CD4-positive, alpha-beta T cell treated with Interleukin-12 subunit alpha and Interleukin-12 subunit beta, for 1 hour (primary cell): ENCODE measurements at regions not wholly inside any gene's neighbourhood (a gene's known extent, or its start where the extent isn't known, plus 50 kb on each side); places are given as distances from the start of the nearest gene placed in this dataset.

Experiments
- DNase-seq: peaks from one replicate; pipeline ENCODE4 v3.0.0-alpha.2; 2020

DNA sequence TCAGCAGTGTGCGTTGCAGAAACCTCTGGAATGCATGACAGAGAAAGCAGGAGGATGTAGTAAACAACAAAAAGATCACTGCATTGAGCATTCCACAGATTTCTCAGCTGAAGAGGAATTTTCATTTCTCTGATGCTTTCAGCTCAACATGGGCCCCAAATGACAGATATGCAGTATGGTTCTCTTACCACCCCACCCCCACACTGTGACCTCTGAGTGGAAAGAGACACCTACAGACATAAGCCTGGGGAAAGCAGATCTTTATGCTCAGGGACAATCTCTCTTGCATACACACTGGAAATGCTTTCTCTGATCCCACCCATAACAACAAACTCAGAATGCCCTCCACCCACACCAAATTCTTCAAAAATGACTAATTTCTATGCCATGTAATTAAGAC is 983.7 kb upstream of the LCORL start:
- no peak for DNase-seq

DNA sequence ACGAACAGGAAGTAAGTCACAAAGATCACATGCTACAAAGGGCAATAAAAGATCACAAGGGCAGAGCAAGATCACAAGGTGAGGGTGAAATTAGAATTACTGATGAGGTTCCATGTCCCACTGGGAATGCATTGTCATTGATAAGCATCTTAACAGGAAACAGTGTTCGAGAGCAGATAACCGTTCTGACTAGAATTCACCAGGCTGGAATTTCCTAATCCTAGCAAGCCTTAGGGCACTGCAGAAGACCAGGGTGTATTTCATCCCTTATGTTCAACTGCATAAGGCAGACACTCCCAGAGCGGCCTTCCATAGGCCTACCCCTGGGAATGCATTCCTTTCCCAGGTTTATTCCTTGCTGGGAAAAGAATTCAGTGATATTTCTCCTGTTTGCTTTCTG is 980.6 kb upstream of the LCORL start:
- DNase-seq, result no peak

GRCh38 chr4:18999595-18999994 is 978.0 kb upstream of the LCORL start:
- DNase-seq, result no peak

DNA sequence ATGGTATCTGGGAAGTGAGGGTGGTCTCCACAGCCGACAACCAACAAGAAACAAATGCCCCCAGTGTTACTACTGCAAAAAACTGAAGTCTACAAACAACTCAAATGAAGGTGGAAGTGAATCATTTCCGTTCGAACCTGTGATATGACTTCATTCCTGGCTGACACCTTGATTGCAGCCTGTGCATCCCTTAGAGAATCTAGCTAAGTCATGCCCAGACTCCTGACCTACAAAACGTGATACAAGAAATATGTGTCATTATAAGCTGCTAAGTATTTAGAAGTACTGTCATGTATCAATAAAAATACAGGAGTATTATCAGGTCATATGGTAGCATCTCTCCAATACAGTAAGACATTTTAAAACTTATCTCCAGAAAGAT is 959.7 kb upstream of the LCORL start:
- DNase-seq, result no peak

DNA sequence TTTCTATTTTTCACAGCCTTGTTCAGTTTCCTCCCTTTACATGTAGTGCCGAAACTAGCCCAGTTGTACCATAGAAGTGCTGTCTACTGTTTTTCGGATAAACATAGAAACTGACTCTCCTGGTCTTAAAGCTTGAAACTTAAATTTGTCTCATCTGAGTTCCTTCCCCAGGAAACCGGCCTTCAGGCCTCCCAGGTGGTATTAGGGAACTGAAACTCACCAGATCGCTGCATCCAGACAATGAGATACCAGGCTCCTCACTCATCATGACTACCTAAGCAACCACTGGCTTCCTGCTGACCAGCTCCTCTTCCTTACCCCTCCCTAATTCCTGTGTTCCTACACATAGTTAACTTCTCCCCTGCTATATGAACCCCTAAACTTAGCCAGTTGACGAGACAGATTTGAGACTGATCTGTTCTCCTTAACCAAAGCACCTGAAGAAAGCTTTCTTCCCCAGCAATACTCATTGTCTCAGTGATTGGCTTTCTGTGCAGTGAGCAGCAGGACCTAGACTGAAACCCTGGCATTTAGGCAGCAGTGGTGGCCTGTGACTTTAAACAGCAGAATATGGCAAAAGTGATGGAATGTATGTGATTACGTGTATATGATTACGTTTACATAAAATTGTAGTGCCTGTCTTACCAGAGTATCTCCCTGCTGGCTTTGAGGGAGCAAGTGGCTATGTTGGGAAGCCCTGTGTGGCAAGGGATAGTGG is 959.1 kb upstream of the LCORL start:
- DNase-seq, result no peak

DNA sequence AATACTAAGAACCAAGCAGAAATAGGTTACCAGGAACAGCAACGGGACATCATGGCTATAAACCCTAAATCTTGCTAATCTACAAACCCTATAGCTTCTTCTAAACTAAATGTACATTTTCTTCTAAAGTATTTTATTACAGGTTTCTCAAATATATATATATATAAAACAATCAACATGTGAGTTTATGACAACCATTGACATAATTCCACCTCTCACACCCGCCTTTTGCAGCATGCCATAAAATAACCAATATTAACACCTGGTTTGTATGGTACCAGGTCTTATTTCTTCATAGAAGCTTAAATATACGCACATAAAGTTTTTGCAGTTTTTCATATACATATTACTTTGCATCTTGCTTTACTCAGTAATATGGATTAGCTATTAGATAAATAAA is 955.3 kb upstream of the LCORL start:
- no peak for DNase-seq

GRCh38 chr4:18975916-18976808 is 954.6 kb upstream of the LCORL start:
- DNase-seq, result no peak

DNA sequence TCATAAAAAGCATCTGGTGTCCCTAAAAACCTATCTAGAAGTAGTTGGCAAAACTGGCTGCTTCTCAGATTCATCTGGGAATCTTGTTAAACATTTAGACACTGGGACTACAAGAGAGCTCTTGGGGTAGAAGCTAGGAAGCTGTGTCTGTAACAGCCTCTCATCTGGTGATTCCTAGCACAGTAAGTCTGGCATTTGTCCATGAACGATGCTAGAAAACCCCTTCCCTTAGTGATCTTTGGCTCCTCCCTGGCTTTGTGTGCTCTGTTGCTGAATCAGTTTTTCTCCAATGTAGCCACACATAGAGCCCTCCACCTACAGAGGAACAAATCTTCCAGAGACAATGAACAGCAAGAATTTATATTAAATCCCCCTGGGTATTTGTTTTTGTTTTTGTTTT is 951.7 kb upstream of the LCORL start:
- DNase-seq, result no peak

GRCh38 chr4:18961879-18962278 is 940.3 kb upstream of the LCORL start:
- DNase-seq, result no peak

GRCh38 chr4:18961266-18961665 is 939.7 kb upstream of the LCORL start:
- DNase-seq, result no peak

DNA sequence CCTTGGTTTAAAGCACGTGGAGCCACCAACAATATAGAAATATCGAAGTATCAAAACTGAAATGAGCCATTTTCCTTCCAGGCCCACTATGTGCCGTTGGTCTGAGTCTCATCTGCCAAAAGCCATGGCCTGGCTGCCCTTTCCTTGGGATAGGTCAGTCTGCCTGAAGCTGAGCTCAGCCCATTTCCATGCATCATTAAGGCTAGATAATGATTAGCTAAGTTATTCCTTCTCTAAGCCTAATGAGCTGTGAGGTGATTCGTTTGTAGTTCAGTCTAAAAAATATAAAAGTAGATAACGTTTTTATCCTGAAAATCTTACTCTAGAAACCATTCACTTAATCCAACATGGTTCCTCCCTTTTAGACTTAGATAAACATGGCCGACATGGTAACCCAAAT is 936.2 kb upstream of the LCORL start:
- no peak for DNase-seq

GRCh38 chr4:18954538-18954937 is 933.0 kb upstream of the LCORL start:
- no peak for DNase-seq

- no peak for DNase-seq
Observed at GRCh38 chr4:18953613-18954012, 932.1 kb upstream of the LCORL start.

DNA sequence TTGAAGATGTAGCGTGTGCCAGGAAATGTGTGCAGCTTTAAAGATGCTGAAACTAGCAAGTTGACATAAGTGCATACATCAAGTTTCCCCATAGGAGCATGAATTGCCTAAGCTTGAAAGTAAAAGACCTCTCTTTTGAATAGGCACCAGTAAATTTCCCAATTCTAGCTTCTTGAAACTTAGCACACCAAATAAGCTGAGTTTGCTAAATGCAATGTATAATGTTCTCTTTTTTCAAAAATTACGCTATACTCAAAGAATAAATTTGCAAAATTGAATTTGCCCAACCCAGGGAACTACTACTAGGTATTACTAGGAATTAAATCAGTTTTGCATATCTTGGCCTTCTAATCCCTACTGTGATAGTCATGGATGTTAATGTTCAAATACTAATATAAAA is 923.9 kb upstream of the LCORL start:
- no peak for DNase-seq

GRCh38 chr4:18942874-18943273 is 921.3 kb upstream of the LCORL start:
- no peak for DNase-seq

DNA sequence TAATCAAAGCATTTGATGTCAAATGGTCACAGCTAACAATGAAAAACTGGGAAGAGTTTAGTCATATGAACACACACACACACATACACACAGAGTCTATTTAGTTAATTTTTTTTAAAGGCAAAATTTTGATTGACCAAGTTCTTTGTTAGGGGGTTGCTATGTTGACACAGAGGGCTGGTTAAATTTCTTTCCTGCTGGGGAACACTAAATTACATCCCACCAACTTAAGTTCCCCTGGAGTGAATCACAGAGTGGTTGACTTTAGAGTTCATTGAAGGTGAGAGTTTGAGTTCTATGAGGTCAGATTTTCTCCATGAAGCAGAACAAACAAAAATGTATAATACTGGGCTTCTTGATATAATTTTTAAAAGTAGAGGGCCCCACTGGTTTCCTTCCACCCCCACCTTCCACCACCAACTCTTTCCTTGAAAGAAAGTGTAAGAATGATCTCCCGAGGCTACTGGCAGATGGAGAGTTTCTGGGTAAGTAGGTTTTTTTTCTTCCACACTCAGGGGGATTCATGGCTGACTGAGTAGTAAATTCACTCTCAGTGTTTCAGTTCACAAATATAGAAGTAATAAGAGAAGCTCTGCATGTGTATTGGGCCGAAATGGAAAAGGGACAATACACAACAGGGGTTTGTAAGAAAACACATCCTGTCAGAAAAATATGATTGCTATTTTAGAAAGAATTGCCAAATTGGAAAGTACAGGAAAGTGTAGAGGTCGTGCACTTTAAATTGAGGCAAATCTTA is 917.0 kb upstream of the LCORL start:
- no peak for DNase-seq

- no peak for DNase-seq
Observed at GRCh38 chr4:18937746-18938145, 916.2 kb upstream of the LCORL start.

DNA sequence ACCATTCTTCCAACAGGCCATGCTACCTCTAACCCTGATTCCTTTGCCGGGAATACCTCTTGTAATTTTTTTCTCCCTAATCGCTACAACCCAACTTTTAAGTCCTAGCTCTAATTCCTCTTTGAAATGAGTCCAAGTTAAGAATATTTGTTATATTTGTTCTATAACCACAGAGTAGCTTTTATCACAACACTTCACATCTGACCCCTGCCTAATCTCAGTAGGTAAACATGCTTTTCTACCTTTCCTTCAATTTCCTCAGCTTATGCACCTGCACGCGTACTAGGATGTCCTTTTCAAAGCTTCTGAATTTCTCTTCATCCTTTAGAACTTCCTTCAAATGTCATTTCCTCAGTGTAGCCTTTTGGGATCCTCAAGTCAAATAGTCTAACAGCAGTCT is 915.5 kb upstream of the LCORL start:
- no peak for DNase-seq

DNA sequence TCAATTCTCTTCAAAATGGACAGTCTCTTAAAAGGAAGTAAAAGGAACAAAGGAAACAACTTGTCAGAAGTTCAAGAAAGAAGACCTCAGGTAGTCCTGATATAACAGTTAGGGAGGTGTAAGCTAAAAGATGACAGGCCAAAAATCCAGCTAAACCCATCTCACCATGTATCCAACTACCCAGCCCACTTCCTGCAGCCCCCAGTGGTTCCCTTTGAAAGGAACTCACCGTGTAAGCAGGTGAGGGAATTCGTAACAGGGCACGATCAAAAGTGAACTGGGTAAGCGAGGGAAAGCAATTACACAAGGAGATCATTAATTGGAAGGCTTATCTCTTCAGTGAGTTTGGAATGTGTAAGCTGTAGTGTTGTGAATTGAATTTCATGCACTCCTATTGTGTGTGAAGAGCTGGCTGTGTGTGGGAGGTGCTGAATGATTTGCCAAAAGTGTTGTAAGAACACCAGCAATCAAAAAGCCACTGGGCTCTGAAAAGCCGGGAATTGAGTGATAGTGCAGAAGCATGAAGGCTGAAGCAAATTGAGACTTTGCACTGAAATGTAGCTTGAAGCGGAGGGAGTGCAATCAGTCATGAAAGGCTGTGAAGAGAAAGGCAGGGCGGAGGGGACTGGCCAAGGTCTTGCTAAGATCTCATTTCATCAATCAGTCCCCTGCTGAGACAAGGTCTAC is 914.2 kb upstream of the LCORL start:
- no peak for DNase-seq

DNA sequence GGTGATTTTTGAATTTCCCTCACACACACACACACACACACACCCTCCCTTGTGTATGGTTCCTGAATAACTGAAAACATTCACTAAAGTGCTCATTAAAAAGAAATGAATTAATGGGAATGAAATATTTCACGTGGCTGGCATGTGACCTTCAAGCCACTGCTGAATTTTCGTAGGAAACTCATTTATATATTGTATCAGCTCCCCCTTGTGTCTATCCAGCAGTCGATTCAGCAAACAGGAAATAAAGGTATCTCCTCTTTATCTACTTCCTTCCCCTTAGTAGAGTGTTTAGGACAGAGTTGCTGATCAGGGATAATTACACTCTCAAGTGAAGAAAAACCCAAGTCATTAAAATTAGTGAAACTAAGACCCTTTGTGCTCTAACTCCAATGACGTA is 912.6 kb upstream of the LCORL start:
- no peak for DNase-seq

GRCh38 chr4:18932730-18933339 is 911.3 kb upstream of the LCORL start:
- no peak for DNase-seq

DNA sequence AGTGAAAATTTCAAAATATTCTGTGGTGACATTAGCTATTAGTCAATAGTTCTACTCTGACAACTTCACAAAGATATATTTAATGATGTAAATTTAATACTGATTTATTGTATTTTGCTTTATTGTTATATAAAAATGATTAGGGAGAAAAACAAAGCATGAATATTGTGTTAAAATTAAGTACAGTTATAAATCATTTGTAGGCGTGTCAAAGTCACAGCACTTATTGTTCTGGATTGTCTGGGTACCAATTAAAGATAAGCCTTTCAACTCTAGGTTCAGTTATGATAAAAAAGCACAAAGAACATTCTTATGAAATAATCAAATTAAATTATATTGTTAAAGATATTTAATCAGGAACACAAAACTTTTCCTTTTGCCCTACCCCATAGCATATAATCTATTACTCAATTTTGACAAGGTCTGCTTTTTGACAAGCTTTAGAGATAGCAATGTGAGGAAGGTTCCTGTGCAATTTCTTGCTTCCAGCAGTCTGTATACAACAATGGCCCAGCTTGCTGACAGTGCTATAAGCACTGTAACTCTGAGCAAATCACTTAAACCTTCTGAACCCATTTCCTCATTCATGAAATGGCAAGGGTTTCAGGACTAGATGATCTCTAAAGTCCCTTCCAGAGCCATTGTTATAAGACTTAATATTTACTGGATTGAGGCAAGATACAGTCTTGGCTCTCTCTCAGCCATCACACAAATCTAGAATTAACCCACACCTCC is 910.3 kb upstream of the LCORL start:
- no peak for DNase-seq
